ENCODE measurements at regions not wholly inside any gene's neighbourhood (a gene's known extent, or its start where the extent isn't known, plus 50 kb on each side); places are given as distances from the start of the nearest gene placed in this dataset.

- TF ChIP-seq CTCF (IDR thresholded peaks at IDR 0.05) (no peak), REST (IDR thresholded peaks at IDR 0.05; ENCODE audit: insufficient read depth in 1 of 2, low read depth in 2 of 2, low read length in 1 of 2) (no peak), POLR2AphosphoS5 (IDR thresholded peaks at IDR 0.05; ENCODE audit: low read depth, low read length) (no peak)
Observed at GRCh38 chr2:12199491-12200211, 453.2 kb downstream of the LPIN1 start.

Data from Panc1 (cell line).